SH-SY5Y (cell line): ENCODE measurements at regions not wholly inside any gene's neighbourhood (a gene's known extent, or its start where the extent isn't known, plus 50 kb on each side); places are given as distances from the start of the nearest gene placed in this dataset.

Source experiments
- GATA2 ChIP-seq: IDR thresholded peaks from 2 replicates; pipeline ENCODE4 v1.6.1; 2011; ENCODE audit warnings: mild to moderate bottlenecking, low read depth, low read length
- GATA3 ChIP-seq: IDR thresholded peaks from 2 replicates; pipeline ENCODE4 v1.6.1; 2011; ENCODE audit warnings: low read depth, mild to moderate bottlenecking, low read length, moderate library complexity

DNA sequence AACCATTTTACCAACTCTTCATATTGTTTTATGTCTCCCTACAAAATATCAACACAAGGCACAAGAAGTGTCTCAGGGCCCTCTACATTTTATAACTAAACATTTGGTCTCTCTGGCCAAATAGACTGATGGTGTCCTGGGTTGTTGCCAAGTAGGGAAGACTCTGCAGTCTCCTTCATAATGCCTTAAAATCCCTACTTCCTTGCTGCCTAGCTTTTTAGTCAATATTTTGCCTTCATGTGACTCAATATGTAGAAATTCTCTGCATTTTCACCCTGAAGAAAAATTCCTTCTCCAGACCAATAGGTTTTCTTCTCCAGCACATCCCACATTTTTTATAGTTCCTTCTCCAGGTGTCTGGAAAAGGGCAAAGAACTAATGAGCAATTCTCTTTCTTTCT, 72.6 kb upstream of the IPO9 start:
- TF ChIP-seq GATA2 = no peak
- TF ChIP-seq GATA3 = no peak
